Skeletal muscle satellite cell (primary cell): ENCODE measurements at regions not wholly inside any gene's neighbourhood (a gene's known extent, or its start where the extent isn't known, plus 50 kb on each side); places are given as distances from the start of the nearest gene placed in this dataset.
"Not testable (repeated sequence)": the region's sequence is repeated elsewhere in the genome, so short reads cannot be mapped to it uniquely, and the experiment has no call there.

Experiments
- H3K27me3 ChIP-seq: 2 replicates; pipeline ENCODE4 v1.7.0; 2013; ENCODE audit warnings: low read length; ENCODE audit not compliant: control insufficient read depth, insufficient read depth
- H3K36me3 ChIP-seq: 2 replicates; pipeline ENCODE4 v1.7.0; 2013; ENCODE audit warnings: mild to moderate bottlenecking, control low read depth, low read length; ENCODE audit not compliant: insufficient read depth
- H3K4me1 ChIP-seq: 2 replicates; pipeline ENCODE4 v1.7.0; 2013; ENCODE audit warnings: low read length; ENCODE audit not compliant: control insufficient read depth, insufficient read depth
- H3K4me2 ChIP-seq: 2 replicates; pipeline ENCODE4 v1.7.0; 2013; ENCODE audit warnings: mild to moderate bottlenecking, low read length
- H3K4me3 ChIP-seq: 2 replicates; pipeline ENCODE4 v1.7.0; 2013; ENCODE audit warnings: low read length
- H3K9ac ChIP-seq: 2 replicates; pipeline ENCODE4 v1.7.0; 2013; ENCODE audit warnings: mild to moderate bottlenecking, low read depth, low read length, moderate library complexity
- H3K9me3 ChIP-seq: replicated peaks from 2 replicates; pipeline ENCODE4 v1.7.0; 2013; ENCODE audit warnings: mild to moderate bottlenecking, control low read depth, low read length

- not testable (repeated sequence) for H3K4me2 ChIP-seq, H3K9ac ChIP-seq, H3K4me1 ChIP-seq, H3K4me3 ChIP-seq, H3K9me3 ChIP-seq, H3K36me3 ChIP-seq
- H3K27me3 ChIP-seq = peaks cover 25% of the 10 kb centered on the region
These were observed 136.3 kb upstream of the RAB4A start for GRCh38 chr1:229134381-229135217.

- H3K27me3 ChIP-seq = peaks cover 26% of the 10 kb centered on the region
- H3K36me3 ChIP-seq = no peaks in the 10 kb centered on the region
- no peak overlapping the region for H3K4me2 ChIP-seq
- H3K9me3 ChIP-seq = no peaks in the 10 kb centered on the region
- no peak overlapping the region for H3K9ac ChIP-seq
- H3K4me3 ChIP-seq = no peak overlapping the region
- H3K4me1 ChIP-seq = no peaks in the 10 kb centered on the region
These were observed 135.1 kb upstream of the RAB4A start for GRCh38 chr1:229135773-229136172.

GRCh38 chr1:229136822-229137221, 134.1 kb upstream of the RAB4A start:
- Histone ChIP-seq H3K4me1 (no peaks in the 10 kb centered on the region), H3K36me3 (no peaks in the 10 kb centered on the region), H3K4me3 (no peak overlapping the region), H3K27me3 (peaks cover 22% of the 10 kb centered on the region), H3K9ac (no peak overlapping the region), H3K9me3 (no peaks in the 10 kb centered on the region), H3K4me2 (no peak overlapping the region)

- H3K4me2 ChIP-seq = no peak overlapping the region
- H3K9me3 ChIP-seq = no peaks in the 10 kb centered on the region
- H3K36me3 ChIP-seq = no peaks in the 10 kb centered on the region
- H3K4me1 ChIP-seq = no peaks in the 10 kb centered on the region
- H3K9ac ChIP-seq = no peak overlapping the region
- H3K27me3 ChIP-seq = peaks cover 17% of the 10 kb centered on the region
- H3K4me3 ChIP-seq = no peak overlapping the region
These were observed 133.6 kb upstream of the RAB4A start for GRCh38 chr1:229137271-229137670.

- Histone ChIP-seq H3K36me3 (no peaks in the 10 kb centered on the region), H3K4me1 (no peaks in the 10 kb centered on the region), H3K27me3 (peaks cover 17% of the 10 kb centered on the region), H3K4me2 (no peak overlapping the region), H3K9me3 (no peaks in the 10 kb centered on the region), H3K4me3 (no peak overlapping the region), H3K9ac (no peak overlapping the region)
These were observed 132.9 kb upstream of the RAB4A start for GRCh38 chr1:229138058-229138457.

GRCh38 chr1:229139331-229140118, 131.4 kb upstream of the RAB4A start:
- H3K4me1 ChIP-seq = no peaks in the 10 kb centered on the region
- H3K36me3 ChIP-seq = no peaks in the 10 kb centered on the region
- H3K9me3 ChIP-seq = no peaks in the 10 kb centered on the region
- H3K4me3 ChIP-seq = no peak overlapping the region
- no peak overlapping the region for H3K4me2 ChIP-seq
- peaks cover 17% of the 10 kb centered on the region for H3K27me3 ChIP-seq
- no peak overlapping the region for H3K9ac ChIP-seq

- Histone ChIP-seq H3K4me2 (no peak overlapping the region), H3K9me3 (no peaks in the 10 kb centered on the region)
These were observed 130.9 kb upstream of the RAB4A start for GRCh38 chr1:229140119-229140396.

GRCh38 chr1:229141271-229141670, 129.6 kb upstream of the RAB4A start:
- no peaks in the 10 kb centered on the region for H3K9me3 ChIP-seq
- no peak overlapping the region for H3K4me3 ChIP-seq
- H3K4me1 ChIP-seq = no peaks in the 10 kb centered on the region
- no peak overlapping the region for H3K9ac ChIP-seq
- no peak overlapping the region for H3K4me2 ChIP-seq
- H3K36me3 ChIP-seq = no peaks in the 10 kb centered on the region
- H3K27me3 ChIP-seq = peaks cover 17% of the 10 kb centered on the region

More at GRCh38 chr1:229140119-229140396, 130.9 kb upstream of the RAB4A start:
- Histone ChIP-seq H3K27me3 (peaks cover 17% of the 10 kb centered on the region), H3K4me1 (no peaks in the 10 kb centered on the region), H3K4me3 (no peak overlapping the region), H3K9ac (no peak overlapping the region), H3K36me3 (no peaks in the 10 kb centered on the region)

- no peaks in the 10 kb centered on the region for H3K36me3 ChIP-seq
- no peaks in the 10 kb centered on the region for H3K4me1 ChIP-seq
- no peak overlapping the region for H3K4me2 ChIP-seq
- no peak overlapping the region for H3K9ac ChIP-seq
- H3K4me3 ChIP-seq = no peak overlapping the region
- no peaks in the 10 kb centered on the region for H3K9me3 ChIP-seq
- H3K27me3 ChIP-seq = peaks cover 18% of the 10 kb centered on the region
These were observed 129.1 kb upstream of the RAB4A start for GRCh38 chr1:229141689-229142377.

- no peak overlapping the region for H3K4me2 ChIP-seq
- no peaks in the 10 kb centered on the region for H3K9me3 ChIP-seq
- H3K27me3 ChIP-seq = peaks cover 25% of the 10 kb centered on the region
- no peak overlapping the region for H3K9ac ChIP-seq
- no peaks in the 10 kb centered on the region for H3K4me1 ChIP-seq
- H3K36me3 ChIP-seq = no peaks in the 10 kb centered on the region
- H3K4me3 ChIP-seq = no peak overlapping the region
These were observed 128.4 kb upstream of the RAB4A start for GRCh38 chr1:229142471-229142870.

GRCh38 chr1:229146647-229147046, 124.3 kb upstream of the RAB4A start:
- Histone ChIP-seq H3K27me3 (peaks cover 23% of the 10 kb centered on the region), H3K4me1 (no peaks in the 10 kb centered on the region), H3K9me3 (no peaks in the 10 kb centered on the region), H3K4me2 (no peak overlapping the region), H3K36me3 (no peaks in the 10 kb centered on the region), H3K9ac (no peak overlapping the region), H3K4me3 (no peak overlapping the region)
